Gastroesophageal sphincter (tissue), 3 donors: ENCODE measurements at regions not wholly inside any gene's neighbourhood (a gene's known extent, or its start where the extent isn't known, plus 50 kb on each side); places are given as distances from the start of the nearest gene placed in this dataset.

Experiments
- CTCF ChIP-seq, 4 experiments: fragments of 200-600 bp in 2 of 4; fragments of 450-650 bp in 2 of 4; sonication (generic) in 1 of 4; IDR thresholded peaks; one replicate each; pipeline ENCODE4 v1.5.1; 2017 to 2019; ENCODE audit warnings: antibody characterized with exemption in 4 of 4, mild to moderate bottlenecking in 2 of 4, moderate library complexity in 2 of 4
- POLR2A ChIP-seq, 2 donors: fragments of 450-650 bp; IDR thresholded peaks; one replicate each; pipeline ENCODE4 v1.6.1; 2017; ENCODE audit warnings: antibody characterized with exemption in 2 of 2, mild to moderate bottlenecking in 2 of 2, moderate library complexity in 1 of 2
- POLR2AphosphoS5 ChIP-seq: sonication (generic); formaldehyde crosslinking; IDR thresholded peaks from one replicate; pipeline ENCODE4 v1.6.1; 2017; ENCODE audit warnings: antibody characterized with exemption

- TF ChIP-seq CTCF (IDR thresholded peaks at IDR 0.05), result no peak
- TF ChIP-seq POLR2A (IDR thresholded peaks at IDR 0.05), result no peak
- no peak for TF ChIP-seq POLR2AphosphoS5
These were observed 552.4 kb downstream of the EDEM1 start for GRCh38 chr3:5739949-5740348.
